Activated CD4-positive, alpha-beta T cell treated with anti-CD3 and anti-CD28 coated beads, Interleukin-2, amount 10 ng/mL, durations not matched to agents 24 days and 14 days (primary cell): ENCODE measurements at regions not wholly inside any gene's neighbourhood (a gene's known extent, or its start where the extent isn't known, plus 50 kb on each side); places are given as distances from the start of the nearest gene placed in this dataset.
"Not testable (repeated sequence)": the region's sequence is repeated elsewhere in the genome, so short reads cannot be mapped to it uniquely, and the experiment has no call there.

Experiments
- DNase-seq: peaks from one replicate; pipeline ENCODE4 v3.0.0; 2022
- H3K27ac Mint-ChIP-seq: one replicate; pipeline ENCODE4 v1.8.0; 2022; ENCODE audit warnings: mild to moderate bottlenecking, mixed read lengths
- H3K27me3 Mint-ChIP-seq: one replicate; pipeline ENCODE4 v1.8.0; 2022; ENCODE audit warnings: mixed read lengths
- H3K36me3 Mint-ChIP-seq: one replicate; pipeline ENCODE4 v1.8.0; 2022; ENCODE audit warnings: low read depth, mild to moderate bottlenecking, mixed read lengths
- H3K4me1 Mint-ChIP-seq: one replicate; pipeline ENCODE4 v1.8.0; 2021; ENCODE audit warnings: mixed read lengths
- H3K4me3 Mint-ChIP-seq: one replicate; pipeline ENCODE4 v1.8.0; 2022; ENCODE audit warnings: mild to moderate bottlenecking, moderate library complexity, mixed read lengths
- H3K9me3 Mint-ChIP-seq: one replicate; pipeline ENCODE4 v1.8.0; 2021; ENCODE audit warnings: mixed read lengths
- intact Hi-C: fragments of 100-400 bp; cut with micrococcal nuclease; formaldehyde crosslinking; loops from one replicate; pipeline ENCODE4 v1.15.1; 2023

DNA sequence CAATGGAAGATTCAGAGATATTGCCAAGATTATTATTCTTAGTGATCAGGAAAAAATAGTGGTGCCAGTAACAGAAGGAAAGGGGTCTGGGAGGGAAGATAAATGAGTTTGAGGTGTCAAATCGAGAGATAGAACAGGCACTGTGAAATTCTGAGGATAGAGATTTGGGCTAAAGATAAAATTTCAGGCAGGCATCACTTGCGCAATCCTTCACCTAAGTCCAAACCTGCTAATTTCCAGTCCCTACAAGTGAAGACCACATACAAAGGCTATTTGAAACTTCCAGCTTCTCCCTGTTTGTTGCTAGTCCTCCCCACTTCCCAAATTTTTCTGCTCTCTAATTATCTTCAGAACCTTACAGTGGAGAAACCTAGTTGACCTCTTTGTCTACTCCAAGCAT lies 494.6 kb downstream of the MAGEE1 start:
- H3K4me3 Mint-ChIP-seq: no peak overlapping the region
- intact Hi-C loops: no loop called here
- H3K27ac Mint-ChIP-seq: no peak overlapping the region
- no peaks in the 10 kb centered on the region for H3K4me1 Mint-ChIP-seq
- no peak for DNase-seq
- peaks cover under 1% of the 10 kb centered on the region for H3K9me3 Mint-ChIP-seq
- H3K36me3 Mint-ChIP-seq: no peaks in the 10 kb centered on the region
- no peaks in the 10 kb centered on the region for H3K27me3 Mint-ChIP-seq

DNA sequence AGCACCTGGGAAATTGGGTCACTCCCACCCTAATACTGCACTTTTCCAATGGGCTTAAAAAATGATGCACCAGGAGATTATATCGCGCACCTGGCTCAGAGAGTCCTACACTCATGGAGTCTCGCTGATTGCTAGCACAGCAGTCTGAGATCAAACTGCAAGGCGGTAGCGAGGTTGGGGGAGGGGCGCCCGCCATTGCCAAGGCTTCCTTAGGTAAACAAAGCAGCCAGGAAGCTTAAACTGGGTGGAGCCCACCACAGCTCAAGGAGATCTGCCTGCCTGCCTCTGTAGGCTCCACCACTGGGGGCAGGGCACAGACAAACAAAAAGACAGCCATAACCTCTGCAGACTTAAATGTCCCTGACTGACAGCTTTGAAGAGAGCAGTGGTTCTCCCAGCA lies 497.1 kb downstream of the MAGEE1 start:
- H3K27ac Mint-ChIP-seq, H3K4me1 Mint-ChIP-seq, H3K4me3 Mint-ChIP-seq, DNase-seq, H3K36me3 Mint-ChIP-seq, H3K9me3 Mint-ChIP-seq, intact Hi-C loops, H3K27me3 Mint-ChIP-seq: not testable (repeated sequence)

DNA sequence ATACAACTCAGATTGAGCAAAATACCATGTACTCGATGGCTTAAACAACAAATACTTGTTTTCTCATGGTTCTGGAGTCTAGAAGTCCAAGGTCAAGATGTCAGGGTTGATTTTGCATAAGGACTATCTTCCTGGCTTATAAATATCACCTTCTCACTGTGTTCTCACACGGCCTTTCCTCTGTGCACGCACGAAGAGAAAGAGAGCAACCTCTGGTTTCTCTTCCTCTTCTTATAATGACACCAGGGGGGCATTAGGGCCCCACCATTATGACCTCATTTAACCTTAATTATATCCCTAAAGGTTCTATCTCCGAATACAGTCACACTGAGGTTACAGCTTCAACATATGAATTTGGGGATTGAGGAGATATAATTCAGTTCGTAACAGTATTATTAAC lies 504.0 kb downstream of the MAGEE1 start:
- Mint-ChIP-seq H3K9me3 (peaks cover 3% of the 10 kb centered on the region), H3K4me1 (no peaks in the 10 kb centered on the region), H3K4me3 (no peak overlapping the region), H3K27me3 (no peaks in the 10 kb centered on the region), H3K36me3 (no peaks in the 10 kb centered on the region), H3K27ac (no peak overlapping the region)
- intact Hi-C loops: no loop called here
- DNase-seq: no peak

DNA sequence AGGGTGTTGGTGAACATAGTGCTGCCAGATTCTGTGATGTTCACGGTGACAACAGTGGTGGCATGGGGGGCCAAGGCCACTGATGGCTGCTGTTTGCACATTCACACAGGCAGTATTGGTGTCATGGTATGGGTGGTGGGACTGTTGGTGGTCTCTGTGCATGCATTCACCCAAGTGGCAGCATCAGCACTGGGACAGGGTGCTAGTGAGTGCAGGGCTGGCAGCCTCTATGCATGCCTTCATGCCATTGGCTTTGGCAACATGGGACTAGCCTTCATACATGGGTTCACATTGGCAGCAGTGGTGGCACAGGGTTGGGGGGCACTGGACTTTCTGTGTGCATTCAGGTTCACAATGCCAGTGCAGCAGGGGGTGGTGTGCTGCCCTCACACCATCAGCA lies 489.7 kb upstream of the FGF16 start:
- intact Hi-C loops: no loop called here
- Mint-ChIP-seq H3K4me1 (no peaks in the 10 kb centered on the region), H3K4me3 (no peak overlapping the region), H3K27ac (no peak overlapping the region), H3K9me3 (no peaks in the 10 kb centered on the region), H3K36me3 (no peaks in the 10 kb centered on the region), H3K27me3 (no peaks in the 10 kb centered on the region)
- no peak for DNase-seq

DNA sequence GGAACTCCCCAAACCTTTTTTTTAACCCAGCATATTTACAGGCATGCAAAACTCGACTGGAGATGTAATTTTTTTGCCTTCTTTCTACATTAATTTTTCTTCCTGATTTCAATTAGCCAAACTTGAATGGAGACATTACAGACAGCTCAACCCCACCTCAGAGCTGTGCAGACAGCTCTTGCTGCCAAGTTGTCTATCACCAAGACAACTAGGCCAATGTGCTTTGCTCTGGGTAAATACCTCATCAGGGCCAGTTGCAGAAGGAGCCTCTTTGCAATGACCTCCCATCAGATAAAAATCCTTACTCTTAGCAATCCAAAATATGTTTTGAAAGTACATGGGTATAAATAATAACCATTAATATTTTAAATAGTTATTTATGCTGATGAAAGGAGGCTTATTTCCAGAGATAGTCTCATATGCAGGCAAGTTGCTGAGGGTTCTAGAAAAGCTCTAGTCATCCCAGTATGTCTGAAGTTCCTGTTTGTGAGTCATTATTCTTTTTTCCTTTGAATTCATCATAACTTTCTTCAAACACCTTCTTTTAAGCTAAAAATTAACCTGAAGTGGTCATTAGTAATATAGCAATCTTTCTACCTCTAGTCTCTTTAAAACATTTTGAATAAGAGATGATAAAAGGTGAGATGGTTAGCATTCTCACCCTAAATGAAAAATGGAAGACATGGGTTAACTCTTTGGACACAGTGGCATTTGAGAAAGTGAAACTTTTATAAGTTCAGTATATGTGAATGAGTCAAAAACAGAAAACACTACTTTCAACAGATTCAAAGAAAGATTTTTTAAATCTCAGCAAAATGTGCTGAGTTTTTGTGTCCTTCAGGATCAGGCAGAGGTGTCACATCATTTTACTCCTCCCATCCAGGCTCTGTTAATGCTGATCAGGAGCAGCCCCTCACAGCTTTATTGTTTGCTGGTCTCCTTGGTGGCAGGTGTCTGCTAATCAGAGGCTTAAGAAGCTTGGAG lies 475.5 kb upstream of the FGF16 start:
- no peak overlapping the region for H3K27ac Mint-ChIP-seq
- intact Hi-C loops: loop anchor here (2.0 kb wide), 1 partner anchor 33 kb away; no protein-coding TSS in a partner anchor
- H3K9me3 Mint-ChIP-seq: no peaks in the 10 kb centered on the region
- DNase-seq: no peak
- H3K27me3 Mint-ChIP-seq: no peaks in the 10 kb centered on the region
- no peaks in the 10 kb centered on the region for H3K4me1 Mint-ChIP-seq
- H3K36me3 Mint-ChIP-seq: no peaks in the 10 kb centered on the region
- H3K4me3 Mint-ChIP-seq: no peak overlapping the region

DNA sequence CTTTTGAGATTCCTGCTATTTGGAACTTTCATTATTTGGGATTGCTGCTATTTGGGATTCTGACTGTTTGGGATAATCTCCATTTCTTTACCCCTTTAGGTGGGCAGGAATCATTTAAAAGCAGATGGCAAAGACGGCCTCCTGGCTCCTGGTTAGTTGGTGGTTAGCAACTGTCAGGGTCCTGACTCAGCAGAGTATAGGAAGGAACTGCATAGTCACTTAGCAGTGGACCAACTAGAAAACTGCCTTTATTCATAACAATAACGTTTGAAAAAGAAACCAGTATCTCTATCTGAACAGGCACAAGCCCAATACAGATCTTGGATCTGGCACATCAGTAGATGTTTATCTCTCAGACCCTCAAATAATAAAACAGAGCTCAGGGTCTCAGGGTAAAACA lies 469.7 kb upstream of the FGF16 start:
- intact Hi-C loops: no loop called here
- Mint-ChIP-seq H3K27ac (no peak overlapping the region), H3K27me3 (no peaks in the 10 kb centered on the region), H3K36me3 (no peaks in the 10 kb centered on the region), H3K4me1 (no peaks in the 10 kb centered on the region), H3K9me3 (no peaks in the 10 kb centered on the region), H3K4me3 (no peak overlapping the region)
- DNase-seq: no peak

DNA sequence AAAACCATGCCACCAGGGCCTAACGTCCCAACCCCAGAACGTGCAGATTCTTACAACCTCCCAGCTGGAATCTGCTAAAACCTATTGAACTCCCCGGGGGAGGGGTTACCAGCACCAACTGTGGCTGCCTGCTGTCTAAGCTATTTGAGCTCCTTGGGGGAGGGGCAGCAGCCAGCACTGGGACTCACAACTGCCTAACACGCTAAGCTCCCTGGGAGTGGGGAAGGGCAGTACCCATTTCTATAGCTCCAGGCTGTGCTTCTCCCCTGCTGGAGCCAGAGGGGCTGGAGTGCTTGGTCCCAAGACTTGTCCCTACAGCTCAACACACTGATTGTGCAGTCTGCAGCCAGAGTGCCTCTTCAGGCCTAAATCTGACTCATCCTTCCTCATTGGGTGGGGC lies 459.8 kb upstream of the FGF16 start:
- Mint-ChIP-seq H3K27ac (no peak overlapping the region), H3K9me3 (peaks cover 10% of the 10 kb centered on the region), H3K4me3 (no peak overlapping the region), H3K4me1 (no peaks in the 10 kb centered on the region), H3K36me3 (no peaks in the 10 kb centered on the region), H3K27me3 (no peaks in the 10 kb centered on the region)
- no peak for DNase-seq
- intact Hi-C loops: no loop called here

DNA sequence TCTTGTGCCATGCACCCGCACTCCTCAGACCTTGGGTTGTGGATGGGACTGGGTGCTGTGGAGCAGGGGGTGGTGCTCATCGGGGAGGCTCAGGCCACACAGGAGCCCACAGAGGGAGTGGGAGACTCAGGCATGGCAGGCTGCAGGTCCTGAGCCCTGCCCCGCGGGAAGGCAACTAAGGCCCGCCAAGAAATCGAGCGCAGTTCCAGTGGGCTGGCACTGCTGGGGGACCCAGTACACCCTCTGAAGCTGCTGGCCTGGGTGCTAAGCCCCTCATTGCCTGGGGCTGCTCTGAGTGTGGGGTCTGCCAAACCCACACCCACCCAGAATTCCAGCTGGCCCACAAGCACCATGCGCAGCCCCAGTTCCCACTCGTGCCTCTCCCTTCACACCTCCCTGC lies 450.5 kb upstream of the FGF16 start:
- Mint-ChIP-seq H3K27me3 (no peaks in the 10 kb centered on the region), H3K27ac (no peak overlapping the region), H3K36me3 (no peaks in the 10 kb centered on the region), H3K4me3 (no peak overlapping the region), H3K9me3 (peaks cover 8% of the 10 kb centered on the region), H3K4me1 (no peaks in the 10 kb centered on the region)
- intact Hi-C loops: no loop called here
- DNase-seq: no peak

DNA sequence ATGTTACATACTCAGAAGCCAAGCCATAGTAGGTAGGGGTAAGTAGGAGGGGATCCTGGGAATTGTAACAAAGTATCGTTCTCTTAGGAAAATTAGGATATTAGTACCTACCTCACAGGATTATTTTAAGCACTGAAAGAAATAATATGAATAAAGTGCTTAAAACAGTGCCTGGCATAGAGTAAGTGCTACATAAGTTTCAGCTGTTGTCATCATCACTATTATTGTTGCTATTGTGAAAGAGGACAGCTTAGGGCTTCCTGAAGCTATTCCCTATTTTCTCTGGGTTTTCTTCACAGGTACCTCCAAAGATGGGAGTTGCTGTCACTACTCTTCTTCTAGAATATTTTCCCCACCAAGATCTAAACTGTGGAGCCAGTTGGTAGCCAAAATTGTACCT lies 443.7 kb upstream of the FGF16 start:
- H3K27ac Mint-ChIP-seq: peak overlapping the region; percentile 83
- no peak for DNase-seq
- intact Hi-C loops: loop anchor here (10.0 kb wide), 3 partner anchors 441 to 1511 kb away; partner anchors contain the start of genes COX7B, FGF16 and MAGT1
- peaks cover 8% of the 10 kb centered on the region for H3K9me3 Mint-ChIP-seq
- H3K36me3 Mint-ChIP-seq: no peaks in the 10 kb centered on the region
- peaks cover 13% of the 10 kb centered on the region for H3K4me1 Mint-ChIP-seq
- no peaks in the 10 kb centered on the region for H3K27me3 Mint-ChIP-seq
- H3K4me3 Mint-ChIP-seq: peak overlapping the region; percentile 19

DNA sequence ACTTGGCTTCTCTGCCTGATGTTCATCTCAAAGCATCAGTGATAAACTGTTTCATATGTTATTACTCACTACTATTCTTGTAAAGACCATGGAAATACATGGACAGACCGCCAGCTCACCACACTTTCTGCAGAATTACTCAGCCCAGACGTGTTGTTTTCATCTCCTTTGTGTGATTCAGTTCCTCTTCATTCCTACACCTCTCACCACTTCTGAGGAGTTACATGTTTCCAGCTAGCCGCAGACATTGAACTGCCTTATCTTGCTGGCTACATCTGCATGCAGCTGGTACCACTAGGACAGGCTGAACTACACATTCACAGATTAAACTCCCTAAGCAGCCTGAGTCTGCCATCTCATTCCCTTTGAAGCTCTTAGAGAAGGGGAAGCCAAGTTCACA lies 443.2 kb upstream of the FGF16 start:
- Mint-ChIP-seq H3K4me1 (peaks cover 13% of the 10 kb centered on the region), H3K27ac (peak overlapping the region; percentile 83), H3K36me3 (no peaks in the 10 kb centered on the region), H3K4me3 (no peak overlapping the region), H3K27me3 (no peaks in the 10 kb centered on the region), H3K9me3 (peaks cover 8% of the 10 kb centered on the region)
- peak; percentile 72 for DNase-seq
- intact Hi-C loops: loop anchor here (2.0 to 10.0 kb wide), 4 partner anchors 33 to 1511 kb away; partner anchors contain the start of genes COX7B, FGF16 and MAGT1

DNA sequence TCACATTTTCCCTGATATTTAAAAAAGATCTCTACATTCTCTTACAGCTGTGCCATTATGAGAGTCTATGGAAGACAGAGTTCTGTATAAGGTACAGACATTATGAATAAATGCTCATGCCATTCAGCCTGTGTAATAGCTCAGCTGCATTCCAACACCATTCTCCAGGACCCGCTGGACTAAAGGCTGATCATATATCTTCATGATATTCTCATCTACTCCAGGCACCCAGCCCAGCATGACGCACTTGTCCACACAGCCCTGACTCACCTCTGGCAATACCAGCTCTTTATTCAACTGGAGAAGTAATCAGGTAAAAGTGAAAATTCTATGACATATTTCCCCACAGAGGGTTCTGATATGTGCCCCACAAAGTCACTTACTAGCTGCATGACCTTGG lies 437.5 kb upstream of the FGF16 start:
- Mint-ChIP-seq H3K9me3 (no peaks in the 10 kb centered on the region), H3K27ac (no peak overlapping the region), H3K36me3 (no peaks in the 10 kb centered on the region), H3K27me3 (no peaks in the 10 kb centered on the region), H3K4me1 (peaks cover 5% of the 10 kb centered on the region), H3K4me3 (no peak overlapping the region)
- intact Hi-C loops: loop anchor here (10.0 kb wide), 3 partner anchors 435 to 1505 kb away; partner anchors contain the start of genes COX7B, FGF16 and MAGT1
- DNase-seq: no peak

DNA sequence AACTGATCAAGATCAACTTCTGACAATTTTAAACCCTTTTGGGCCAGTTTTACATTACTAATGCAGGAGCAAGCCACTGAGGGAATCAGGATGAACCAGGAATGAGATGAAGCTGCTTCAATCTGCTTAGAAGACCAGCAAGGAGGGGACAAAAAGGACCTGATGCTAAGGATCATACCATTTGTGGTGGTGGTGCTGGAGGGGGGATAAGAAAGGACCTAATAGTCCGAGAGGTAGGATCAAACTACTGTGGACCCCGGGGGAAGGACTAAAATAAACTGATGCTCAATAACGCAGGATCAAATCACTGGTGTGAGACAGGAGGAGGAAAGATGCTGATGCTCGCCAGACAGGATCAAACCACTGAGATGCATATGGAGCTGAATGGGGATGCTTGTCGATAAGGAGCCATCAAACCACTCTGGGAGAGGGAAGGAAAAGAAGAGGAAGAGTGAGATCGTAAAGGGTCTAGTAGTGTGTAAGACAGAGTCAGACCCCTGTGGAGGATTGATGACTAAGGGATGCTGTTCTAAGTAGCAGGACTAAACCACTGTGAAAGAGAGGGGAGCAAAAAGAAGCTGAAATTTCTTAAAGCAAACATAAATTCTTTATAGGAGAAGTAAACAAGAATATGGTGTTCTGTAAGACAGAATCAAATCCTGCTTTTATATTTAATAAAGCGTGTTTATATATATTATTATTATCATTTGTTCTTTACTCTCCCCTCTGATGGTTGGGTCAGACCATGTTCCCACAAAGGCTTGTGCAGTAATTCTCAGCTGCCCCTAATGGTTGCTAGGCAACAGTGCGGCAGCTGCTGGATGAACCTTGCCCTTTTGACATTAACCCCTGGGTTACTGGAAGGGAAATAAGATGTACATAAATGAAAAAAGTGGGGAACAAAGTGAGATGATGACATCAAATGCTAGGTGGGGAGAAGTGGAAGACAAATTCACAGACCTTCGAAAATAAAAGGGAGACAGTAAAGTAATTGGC lies 432.5 kb upstream of the FGF16 start:
- Mint-ChIP-seq H3K27me3 (peaks cover 1% of the 10 kb centered on the region), H3K9me3 (peaks cover 2% of the 10 kb centered on the region), H3K4me3 (no peak overlapping the region), H3K27ac (no peak overlapping the region), H3K36me3 (no peaks in the 10 kb centered on the region), H3K4me1 (no peaks in the 10 kb centered on the region)
- no peak for DNase-seq
- intact Hi-C loops: no loop called here

DNA sequence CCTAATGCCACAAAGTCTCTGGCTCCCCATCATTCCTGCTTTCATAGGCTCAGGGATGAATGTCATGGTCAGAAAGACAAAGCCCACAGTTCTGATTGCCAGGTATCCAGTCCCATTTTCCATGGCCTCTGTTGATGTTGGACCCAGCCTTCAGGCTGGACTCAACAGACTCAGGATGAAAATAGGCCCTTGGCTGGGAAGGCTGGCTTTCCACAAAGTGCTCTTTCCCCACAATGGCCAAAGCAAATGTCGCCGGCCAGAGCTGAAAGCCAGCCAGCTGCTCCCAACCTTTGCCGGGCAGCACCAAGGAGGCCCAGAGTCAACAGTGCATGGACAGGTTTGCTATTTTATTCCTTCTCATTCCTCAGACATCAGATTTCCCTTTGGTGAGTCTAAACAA lies 430.1 kb upstream of the FGF16 start:
- intact Hi-C loops: no loop called here
- Mint-ChIP-seq H3K27me3 (peaks cover 1% of the 10 kb centered on the region), H3K4me3 (no peak overlapping the region), H3K27ac (no peak overlapping the region), H3K9me3 (peaks cover 2% of the 10 kb centered on the region), H3K36me3 (no peaks in the 10 kb centered on the region), H3K4me1 (no peaks in the 10 kb centered on the region)
- no peak for DNase-seq
